ENCODE measurements at regions not wholly inside any gene's neighbourhood (a gene's known extent, or its start where the extent isn't known, plus 50 kb on each side); places are given as distances from the start of the nearest gene placed in this dataset.

DNA sequence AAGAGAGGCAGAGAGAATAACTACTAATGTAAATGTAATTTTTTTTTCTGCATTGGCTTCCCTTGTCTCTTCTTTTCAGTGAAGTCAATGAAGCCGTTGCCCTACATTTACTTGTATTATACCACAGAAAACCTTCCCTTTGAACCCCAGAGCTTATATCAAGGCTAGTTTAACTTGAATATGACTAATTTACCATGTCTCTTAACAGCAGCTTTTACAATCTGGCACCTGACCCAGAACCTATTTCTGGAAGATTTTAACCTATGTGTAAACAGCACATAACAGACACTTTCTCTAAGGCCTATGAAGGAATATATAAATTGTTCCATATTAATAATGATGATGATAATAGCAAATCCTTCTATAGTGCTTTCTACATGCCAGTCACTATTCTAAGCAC lies 580.5 kb upstream of the NXPH2 start:
- TF ChIP-seq, protein P1, sequence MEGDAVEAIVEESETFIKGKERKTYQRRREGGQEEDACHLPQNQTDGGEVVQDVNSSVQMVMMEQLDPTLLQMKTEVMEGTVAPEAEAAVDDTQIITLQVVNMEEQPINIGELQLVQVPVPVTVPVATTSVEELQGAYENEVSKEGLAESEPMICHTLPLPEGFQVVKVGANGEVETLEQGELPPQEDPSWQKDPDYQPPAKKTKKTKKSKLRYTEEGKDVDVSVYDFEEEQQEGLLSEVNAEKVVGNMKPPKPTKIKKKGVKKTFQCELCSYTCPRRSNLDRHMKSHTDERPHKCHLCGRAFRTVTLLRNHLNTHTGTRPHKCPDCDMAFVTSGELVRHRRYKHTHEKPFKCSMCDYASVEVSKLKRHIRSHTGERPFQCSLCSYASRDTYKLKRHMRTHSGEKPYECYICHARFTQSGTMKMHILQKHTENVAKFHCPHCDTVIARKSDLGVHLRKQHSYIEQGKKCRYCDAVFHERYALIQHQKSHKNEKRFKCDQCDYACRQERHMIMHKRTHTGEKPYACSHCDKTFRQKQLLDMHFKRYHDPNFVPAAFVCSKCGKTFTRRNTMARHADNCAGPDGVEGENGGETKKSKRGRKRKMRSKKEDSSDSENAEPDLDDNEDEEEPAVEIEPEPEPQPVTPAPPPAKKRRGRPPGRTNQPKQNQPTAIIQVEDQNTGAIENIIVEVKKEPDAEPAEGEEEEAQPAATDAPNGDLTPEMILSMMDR (conservative IDR thresholded peaks at IDR 0.05; ENCODE audit: low read depth, low read length), result no peak
- DNase-seq (ENCODE audit: low read depth), result no peak
- H3K4me3 ChIP-seq (ENCODE audit: low read depth, low read length), result no peak overlapping the region

GRCh38 chr2:139359818-139360217 lies 579.6 kb upstream of the NXPH2 start:
- no peak overlapping the region for H3K4me3 ChIP-seq (ENCODE audit: low read depth, low read length)
- DNase-seq (ENCODE audit: low read depth), result no peak
- TF ChIP-seq, protein P1 (conservative IDR thresholded peaks at IDR 0.05; ENCODE audit: low read depth, low read length), result no peak

- H3K4me3 ChIP-seq (ENCODE audit: low read depth, low read length), result no peak overlapping the region
- TF ChIP-seq, protein P1 (conservative IDR thresholded peaks at IDR 0.05; ENCODE audit: low read depth, low read length), result no peak
- DNase-seq (ENCODE audit: low read depth), result no peak
Measured at GRCh38 chr2:139357972-139358371, 577.8 kb upstream of the NXPH2 start.

DNA sequence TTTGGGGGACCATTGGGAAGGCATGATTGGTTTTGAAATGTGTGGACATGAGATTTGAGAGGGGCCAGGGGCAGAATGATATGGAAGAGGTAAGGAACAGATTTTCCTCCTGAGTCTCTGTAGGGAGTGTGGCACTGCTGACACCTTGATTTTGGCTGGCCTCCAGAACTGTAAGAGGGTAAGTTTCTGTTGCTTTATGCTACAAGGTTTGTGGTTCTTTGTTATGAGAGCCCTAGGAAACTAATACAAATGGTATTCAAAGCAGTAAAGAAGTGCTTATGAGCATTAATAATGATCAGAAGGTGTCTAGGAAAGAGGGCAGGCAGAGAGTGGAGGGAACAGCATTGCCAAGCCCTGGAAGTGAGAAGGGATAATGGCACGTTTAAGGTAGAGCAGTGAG lies 574.3 kb upstream of the NXPH2 start:
- DNase-seq (ENCODE audit: low read depth), result no peak
- no peak overlapping the region for H3K4me3 ChIP-seq (ENCODE audit: low read depth, low read length)
- TF ChIP-seq, protein P1 (conservative IDR thresholded peaks at IDR 0.05; ENCODE audit: low read depth, low read length), result no peak

GRCh38 chr2:139353874-139354273 lies 573.7 kb upstream of the NXPH2 start:
- no peak overlapping the region for H3K4me3 ChIP-seq (ENCODE audit: low read depth, low read length)
- TF ChIP-seq, protein P1 (conservative IDR thresholded peaks at IDR 0.05; ENCODE audit: low read depth, low read length), result no peak
- no peak for DNase-seq (ENCODE audit: low read depth)

DNA sequence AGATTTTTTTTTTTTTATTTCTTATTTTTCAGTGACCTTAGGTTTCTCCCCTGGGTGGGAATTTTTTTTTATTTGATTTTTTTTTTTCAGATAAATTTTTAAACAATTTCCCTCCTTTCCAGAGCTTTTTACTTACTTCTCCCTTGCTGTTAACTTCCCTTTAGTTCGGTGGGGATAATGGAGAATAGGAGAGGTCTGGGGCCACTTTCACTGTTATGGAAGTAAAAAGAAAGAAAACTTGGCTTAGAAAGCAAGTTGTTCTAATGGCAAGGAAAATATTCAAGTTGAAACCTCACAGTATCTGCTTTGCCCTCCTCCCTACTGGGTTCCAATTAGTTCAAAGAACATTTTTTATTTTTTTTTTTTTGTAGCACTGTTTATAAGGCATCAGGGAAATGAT lies 537.1 kb upstream of the NXPH2 start:
- TF ChIP-seq, protein P1 (conservative IDR thresholded peaks at IDR 0.05; ENCODE audit: low read depth, low read length), result no peak
- H3K4me3 ChIP-seq (ENCODE audit: low read depth, low read length), result no peak overlapping the region
- DNase-seq (ENCODE audit: low read depth), result no peak

- no peak overlapping the region for H3K4me3 ChIP-seq (ENCODE audit: low read depth, low read length)
- DNase-seq (ENCODE audit: low read depth), result no peak
- TF ChIP-seq, protein P1 (conservative IDR thresholded peaks at IDR 0.05; ENCODE audit: low read depth, low read length), result no peak
Measured at GRCh38 chr2:139314059-139314458, 533.9 kb upstream of the NXPH2 start.

All from choroid plexus epithelial cell (primary cell).